A673 (cell line): ENCODE measurements at regions not wholly inside any gene's neighbourhood (a gene's known extent, or its start where the extent isn't known, plus 50 kb on each side); places are given as distances from the start of the nearest gene placed in this dataset.

Experiments used
- CTCF ChIP-seq: fragments of 300-800, 200-600 bp; sonication (generic); conservative IDR thresholded peaks from 2 replicates; pipeline ENCODE4 v1.5.1; 2017; ENCODE audit warnings: low read depth, mild to moderate bottlenecking, antibody characterized with exemption, low read length, moderate library complexity, mixed read lengths
- EZH2 ChIP-seq: fragments of 200-600 bp; sonication (generic); IDR thresholded peaks from 2 replicates; pipeline ENCODE4 v1.6.1; 2017; ENCODE audit warnings: borderline replicate concordance, low read depth, mild to moderate bottlenecking, mixed read lengths, antibody characterized with exemption, low read length; ENCODE audit not compliant: poor library complexity, severe bottlenecking

GRCh38 chr6:106849120-106849519 lies 125.4 kb downstream of the CD24 start:
- TF ChIP-seq CTCF = no peak
- no peak for TF ChIP-seq EZH2
